GM18870 (cell line): ENCODE measurements at regions not wholly inside any gene's neighbourhood (a gene's known extent, or its start where the extent isn't known, plus 50 kb on each side); places are given as distances from the start of the nearest gene placed in this dataset.
"Not testable (repeated sequence)": the region's sequence is repeated elsewhere in the genome, so short reads cannot be mapped to it uniquely, and the experiment has no call there.

ENCODE experiments used
- ATAC-seq: cut with Tn5 transposase; IDR thresholded peaks from one replicate; pipeline ENCODE4 v1.9.1; 2021; ENCODE audit warnings: moderate library complexity; ENCODE audit not compliant: unreplicated experiment

- ATAC-seq = no peak
Observed at GRCh38 chr15:81830520-81830919, 215.3 kb downstream of the MEX3B start.

GRCh38 chr15:81829918-81830317 lies 215.9 kb downstream of the MEX3B start:
- ATAC-seq = no peak

- ATAC-seq = no peak
Observed at GRCh38 chr15:81828135-81828534, 217.7 kb downstream of the MEX3B start.

- ATAC-seq = no peak
Observed at GRCh38 chr15:81825136-81825535, 220.7 kb downstream of the MEX3B start.

GRCh38 chr15:81822587-81822986 lies 223.2 kb downstream of the MEX3B start:
- not testable (repeated sequence) for ATAC-seq

- ATAC-seq = no peak
Observed at GRCh38 chr15:81819924-81820635, 225.7 kb downstream of the MEX3B start.

GRCh38 chr15:81814882-81815455 lies 230.8 kb downstream of the MEX3B start:
- no peak for ATAC-seq

- ATAC-seq = no peak
Observed at GRCh38 chr15:81813215-81813614, 232.6 kb downstream of the MEX3B start.

GRCh38 chr15:81812456-81812855 lies 233.4 kb downstream of the MEX3B start:
- ATAC-seq = no peak

- ATAC-seq = no peak
Observed at GRCh38 chr15:81811736-81812135, 234.1 kb downstream of the MEX3B start.

GRCh38 chr15:81809543-81809942 lies 236.3 kb downstream of the MEX3B start:
- no peak for ATAC-seq

GRCh38 chr15:81807806-81808205 lies 238.0 kb downstream of the MEX3B start:
- no peak for ATAC-seq

GRCh38 chr15:81807186-81807585 lies 238.6 kb downstream of the MEX3B start:
- no peak for ATAC-seq

- no peak for ATAC-seq
Observed at GRCh38 chr15:81795899-81796298, 249.9 kb downstream of the MEX3B start.

GRCh38 chr15:81792646-81793045 lies 253.2 kb downstream of the MEX3B start:
- no peak for ATAC-seq

GRCh38 chr15:81791322-81791721 lies 254.5 kb downstream of the MEX3B start:
- ATAC-seq = not testable (repeated sequence)

GRCh38 chr15:81789403-81789802 lies 256.4 kb downstream of the MEX3B start:
- no peak for ATAC-seq

- ATAC-seq = no peak
Observed at GRCh38 chr15:81786776-81787175, 259.0 kb downstream of the MEX3B start.

- ATAC-seq = no peak
Observed at GRCh38 chr15:81785679-81786078, 260.1 kb downstream of the MEX3B start.

- no peak for ATAC-seq
Observed at GRCh38 chr15:81785181-81785580, 260.6 kb downstream of the MEX3B start.

- no peak for ATAC-seq
Observed at GRCh38 chr15:81784751-81785150, 261.1 kb downstream of the MEX3B start.

GRCh38 chr15:81783586-81783985 lies 262.2 kb downstream of the MEX3B start:
- no peak for ATAC-seq

GRCh38 chr15:81783076-81783475 lies 262.7 kb downstream of the MEX3B start:
- no peak for ATAC-seq
